Adrenal gland (tissue), 5 donors: ENCODE measurements at regions not wholly inside any gene's neighbourhood (a gene's known extent, or its start where the extent isn't known, plus 50 kb on each side); places are given as distances from the start of the nearest gene placed in this dataset.

Experiments used
- CTCF ChIP-seq, 6 experiments: fragments of 450-650 bp in 4 of 6; fragments of 200-600 bp in 2 of 6; sonication (generic) in 1 of 6; IDR thresholded peaks; 1 replicate in 5 of 6; 2 replicates in 1 of 6; pipeline versions ENCODE4 v1.5.1 to v1.8.0; 2016 to 2021; ENCODE audit warnings: antibody characterized with exemption in 6 of 6, mild to moderate bottlenecking in 2 of 6, moderate library complexity in 1 of 6
- POLR2A ChIP-seq, 2 donors: fragments of 450-650 bp; IDR thresholded peaks; one replicate each; pipeline ENCODE4 v1.6.1; 2017; ENCODE audit warnings: antibody characterized with exemption in 2 of 2, mild to moderate bottlenecking in 2 of 2, moderate library complexity in 1 of 2
- donor health status: DM: no; HTN: no; CAD: no.

DNA sequence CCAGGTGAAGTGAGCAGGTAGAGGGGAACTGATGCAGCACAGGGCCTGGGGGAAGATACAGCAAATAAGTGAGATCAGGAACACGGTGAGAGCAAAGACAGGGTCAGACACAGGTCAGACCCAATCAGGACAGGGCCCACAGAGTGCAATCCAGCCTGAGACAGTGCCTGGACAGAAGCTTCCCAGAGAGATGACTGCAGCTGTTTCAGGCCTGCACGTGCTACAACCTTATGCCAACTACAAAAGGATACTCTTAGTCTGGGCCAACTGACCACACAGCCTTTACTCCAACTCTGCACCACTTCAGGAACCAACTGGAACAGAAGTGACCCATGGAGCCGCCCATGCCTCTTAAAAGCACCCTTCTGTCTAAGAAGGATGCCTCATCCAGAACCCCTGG is 228.0 kb downstream of the TOMM20 start:
- no peak for TF ChIP-seq POLR2A (IDR thresholded peaks at IDR 0.05)
- TF ChIP-seq CTCF (IDR thresholded peaks at IDR 0.05) = no peak
